SK-N-SH treated with all-trans-retinoic acid at 6 μM for 48 hours (cell line): ENCODE measurements at regions not wholly inside any gene's neighbourhood (a gene's known extent, or its start where the extent isn't known, plus 50 kb on each side); places are given as distances from the start of the nearest gene placed in this dataset.

Experiments used
- ATAC-seq: fragments of 200-7000 bp; cut with Tn5 transposase; 3 replicates; pipeline ENCODE4 v1.9.1; 2020; ENCODE audit warnings: mild to moderate bottlenecking, moderate library complexity
- BACH2 ChIP-seq: fragments of 250-450 bp; sonication (Bioruptor Pico); IDR thresholded peaks from 2 replicates; pipeline ENCODE4 v1.9.0; 2021; ENCODE audit warnings: mild to moderate bottlenecking, borderline replicate concordance
- CSDC2 ChIP-seq: fragments of 250-450 bp; sonication (Bioruptor Pico); IDR thresholded peaks from 2 replicates; pipeline ENCODE4 v1.5.0; 2020; ENCODE audit warnings: mild to moderate bottlenecking, moderate library complexity
- CSRNP3 ChIP-seq: fragments of 250-450 bp; sonication (Bioruptor Pico); IDR thresholded peaks from 2 replicates; pipeline ENCODE4 v1.5.1; 2021; ENCODE audit warnings: mild to moderate bottlenecking, moderate library complexity
- ESRRG ChIP-seq: fragments of 250-450 bp; sonication (Bioruptor Pico); IDR thresholded peaks from 2 replicates; pipeline ENCODE4 v1.6.1; 2021; ENCODE audit warnings: mild to moderate bottlenecking
- GLIS3 ChIP-seq: fragments of 250-450 bp; sonication (Bioruptor Pico); IDR thresholded peaks from 2 replicates; pipeline ENCODE4 v1.5.0; 2020; ENCODE audit warnings: mild to moderate bottlenecking, moderate library complexity
- ISL1 ChIP-seq: fragments of 250-450 bp; sonication (Bioruptor Pico); IDR thresholded peaks from 2 replicates; pipeline ENCODE4 v2.1.2; 2022; ENCODE audit warnings: mild to moderate bottlenecking, moderate library complexity
- OSR1 ChIP-seq: fragments of 250-450 bp; sonication (Bioruptor Pico); IDR thresholded peaks from 2 replicates; pipeline ENCODE4 v1.8.0; 2022; ENCODE audit warnings: moderate library complexity, mild to moderate bottlenecking, inconsistent platforms
- PATZ1 ChIP-seq: fragments of 250-450 bp; sonication (Bioruptor Pico); IDR thresholded peaks from 2 replicates; pipeline ENCODE4 v1.8.0; 2020; ENCODE audit warnings: mild to moderate bottlenecking, moderate library complexity, borderline replicate concordance
- POU6F1 ChIP-seq: fragments of 250-450 bp; sonication (Bioruptor Pico); IDR thresholded peaks from 2 replicates; pipeline ENCODE4 v1.8.0; 2021; ENCODE audit warnings: low read depth, mild to moderate bottlenecking, moderate library complexity, borderline replicate concordance
- PPARA ChIP-seq: fragments of 250-450 bp; sonication (Bioruptor Pico); IDR thresholded peaks from 2 replicates; pipeline ENCODE4 v1.5.0; 2020; ENCODE audit warnings: mild to moderate bottlenecking, borderline replicate concordance
- RARB ChIP-seq: fragments of 250-450 bp; sonication (Bioruptor Pico); IDR thresholded peaks from 2 replicates; pipeline ENCODE4 v1.8.0; 2021; ENCODE audit warnings: mild to moderate bottlenecking, moderate library complexity
- SNAI2 ChIP-seq: fragments of 250-450 bp; sonication (Bioruptor Pico); IDR thresholded peaks from 2 replicates; pipeline ENCODE4 v1.5.0; 2020; ENCODE audit warnings: mild to moderate bottlenecking, moderate library complexity
- TCF4 ChIP-seq: fragments of 250-450 bp; sonication (Bioruptor Pico); IDR thresholded peaks from 2 replicates; pipeline ENCODE4 v1.8.0; 2021; ENCODE audit warnings: mild to moderate bottlenecking, moderate library complexity, borderline replicate concordance
- TOX ChIP-seq: fragments of 250-450 bp; sonication (Bioruptor Pico); IDR thresholded peaks from 2 replicates; pipeline ENCODE4 v1.8.0; 2021; ENCODE audit warnings: mild to moderate bottlenecking, moderate library complexity, borderline replicate concordance
- ZFP3 ChIP-seq: fragments of 250-450 bp; sonication (Bioruptor Pico); IDR thresholded peaks from 2 replicates; pipeline ENCODE4 v1.5.0; 2020; ENCODE audit warnings: mild to moderate bottlenecking, moderate library complexity
- ZFP30 ChIP-seq: fragments of 450-650 bp; formaldehyde crosslinking; IDR thresholded peaks from 2 replicates; pipeline ENCODE4 v1.5.0; 2022; ENCODE audit warnings: mild to moderate bottlenecking, moderate library complexity
- ZNF565 ChIP-seq: fragments of 450-650 bp; formaldehyde crosslinking; conservative IDR thresholded peaks from 2 replicates; pipeline ENCODE4 v1.5.0; 2020; ENCODE audit warnings: low read depth, mild to moderate bottlenecking, moderate library complexity
- ZNF70 ChIP-seq: fragments of 450-650 bp; formaldehyde crosslinking; IDR thresholded peaks from 2 replicates; pipeline ENCODE4 v1.5.0; 2020; ENCODE audit warnings: mild to moderate bottlenecking, moderate library complexity
- ZNF8 ChIP-seq: fragments of 450-650 bp; formaldehyde crosslinking; IDR thresholded peaks from 2 replicates; pipeline ENCODE4 v1.5.0; 2020; ENCODE audit warnings: mild to moderate bottlenecking, moderate library complexity

GRCh38 chr5:158465086-158465972 is 606.4 kb upstream of the CLINT1 start:
- TF ChIP-seq ISL1 (CRISPR knock-in tag) (no peak), OSR1 (CRISPR knock-in tag) (no peak)
- ATAC-seq = no peak

GRCh38 chr5:158464383-158464782 is 605.4 kb upstream of the CLINT1 start:
- TF ChIP-seq PPARA (CRISPR knock-in tag) = no peak
- no peak for TF ChIP-seq TCF4 (CRISPR knock-in tag)
- TF ChIP-seq BACH2 (CRISPR knock-in tag) = no peak
- TF ChIP-seq ZNF565 (CRISPR knock-in tag) = no peak
- no peak for TF ChIP-seq PATZ1 (CRISPR knock-in tag)
- TF ChIP-seq CSRNP3 = no peak
- no peak for TF ChIP-seq POU6F1
- TF ChIP-seq, all 23 proteins: peak for 0
- ATAC-seq = no peak

- TF ChIP-seq RARB (CRISPR knock-in tag) (no peak), PPARA (CRISPR knock-in tag) (no peak), ZFP30 (no peak), ZFP3 (no peak), SNAI2 (CRISPR knock-in tag) (no peak), ZNF8 (CRISPR knock-in tag) (no peak), ZNF70 (CRISPR knock-in tag) (no peak), PATZ1 (CRISPR knock-in tag) (no peak), GLIS3 (CRISPR knock-in tag) (no peak), ESRRG (no peak), ISL1 (CRISPR knock-in tag) (no peak), BACH2 (CRISPR knock-in tag) (no peak), CSRNP3 (no peak)
- no peak for ATAC-seq
Observed at GRCh38 chr5:158463938-158464337, 605.0 kb upstream of the CLINT1 start.

GRCh38 chr5:158463188-158463587 is 604.2 kb upstream of the CLINT1 start:
- ATAC-seq = no peak
- TF ChIP-seq ZNF565 (CRISPR knock-in tag) (no peak), TOX (CRISPR knock-in tag) (no peak), CSDC2 (no peak)
- TF ChIP-seq, all 23 proteins: peak for 0
